Vagina (tissue), 2 donors: ENCODE measurements at regions not wholly inside any gene's neighbourhood (a gene's known extent, or its start where the extent isn't known, plus 50 kb on each side); places are given as distances from the start of the nearest gene placed in this dataset. TPM values are rescaled to one million over a fixed set of nuclear protein-coding genes. Genes with fewer than 3 reads are reported as not detected.

ENCODE experiments used
- DNase-seq, 2 donors: peaks; one replicate each; pipeline ENCODE4 v3.0.0-alpha.2; 2017; ENCODE audit errors: extremely low spot score in 2 of 2
- H3K27ac ChIP-seq: fragments of 200-600 bp; sonication (generic); one replicate; pipeline ENCODE4 v1.5.1; 2019
- H3K27me3 ChIP-seq: fragments of 200-600 bp; sonication (generic); one replicate; pipeline ENCODE4 v1.5.1; 2019
- H3K36me3 ChIP-seq, 2 donors: fragments of 200-600 bp; sonication (generic); one replicate each; pipeline ENCODE4 v1.5.1; 2017 to 2019
- H3K4me1 ChIP-seq: fragments of 200-600 bp; sonication (generic); one replicate; pipeline ENCODE4 v1.5.1; 2019
- H3K4me3 ChIP-seq, 2 donors: fragments of 200-600 bp; sonication (generic); 1 replicate in 1 of 2; 2 replicates in 1 of 2; pipeline ENCODE4 v1.5.1; 2016 to 2019
- H3K9me3 ChIP-seq: fragments of 200-600 bp; sonication (generic); one replicate; pipeline ENCODE4 v1.5.1; 2019
- POLR2A ChIP-seq, 2 donors: fragments of 450-650 bp; IDR thresholded peaks; one replicate each; pipeline ENCODE4 v1.6.1; 2017; ENCODE audit warnings: antibody characterized with exemption in 2 of 2, mild to moderate bottlenecking in 2 of 2, moderate library complexity in 2 of 2
- POLR2AphosphoS5 ChIP-seq, 2 donors: sonication (generic); formaldehyde crosslinking; IDR thresholded peaks; one replicate each; pipeline ENCODE4 v1.9.0; 2017; ENCODE audit warnings: antibody characterized with exemption in 2 of 2, mild to moderate bottlenecking in 2 of 2, low read depth in 1 of 2; ENCODE audit not compliant: insufficient read depth in 1 of 2
- intact Hi-C: fragments of 100-400 bp; cut with DNase I; formaldehyde crosslinking; loops from one replicate; pipeline ENCODE4 v1.15.1; 2023
- small RNA-seq: library from RNA; depleted of rRNA; stranded (forward); fragments of <200 nt; gene quantifications from one replicate; pipeline ENCODE3, GENCODE V24; 2016
- TF ChIP-seq, protein P1 (sequence below), 3 experiments: fragments of 450-650 bp in 2 of 3; fragments of 200-600 bp in 1 of 3; sonication (generic) in 1 of 3; IDR thresholded peaks; one replicate each; pipeline ENCODE4 v1.5.1; 2017 to 2019; ENCODE audit warnings: antibody characterized with exemption in 3 of 3, mild to moderate bottlenecking in 2 of 3, moderate library complexity in 2 of 3

DNA sequence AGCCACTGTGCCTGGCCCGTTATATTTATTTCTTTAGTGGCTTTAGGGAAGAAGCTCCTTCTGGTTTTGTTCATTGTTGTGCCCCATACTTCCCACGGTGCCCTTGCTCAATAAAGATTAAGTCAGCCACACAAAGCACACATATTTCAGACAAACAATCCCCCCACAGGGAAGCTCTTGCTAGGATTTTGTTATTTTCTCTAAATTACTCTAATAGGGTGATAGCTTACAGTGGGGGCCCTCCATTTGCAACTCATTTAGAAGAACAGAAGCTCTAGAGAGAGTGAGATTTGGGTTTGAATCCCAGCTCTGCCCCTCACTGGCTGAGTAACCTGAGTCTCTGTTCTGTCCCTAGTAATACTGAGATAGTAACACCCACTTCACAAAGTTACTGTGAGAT lies 499.9 kb downstream of the GRIN2A start:
- H3K27ac ChIP-seq = no peak overlapping the region
- DNase-seq = no peak
- no peaks in the 10 kb centered on the region for H3K36me3 ChIP-seq
- H3K4me3 ChIP-seq = no peak overlapping the region
- no peaks in the 10 kb centered on the region for H3K27me3 ChIP-seq
- H3K9me3 ChIP-seq = no peaks in the 10 kb centered on the region
- intact Hi-C loops = no loop called here
- no peak for TF ChIP-seq POLR2AphosphoS5 (IDR thresholded peaks at IDR 0.05; ENCODE audit: insufficient read depth in 1 of 2, low read depth in 1 of 2)
- TF ChIP-seq, protein P1, sequence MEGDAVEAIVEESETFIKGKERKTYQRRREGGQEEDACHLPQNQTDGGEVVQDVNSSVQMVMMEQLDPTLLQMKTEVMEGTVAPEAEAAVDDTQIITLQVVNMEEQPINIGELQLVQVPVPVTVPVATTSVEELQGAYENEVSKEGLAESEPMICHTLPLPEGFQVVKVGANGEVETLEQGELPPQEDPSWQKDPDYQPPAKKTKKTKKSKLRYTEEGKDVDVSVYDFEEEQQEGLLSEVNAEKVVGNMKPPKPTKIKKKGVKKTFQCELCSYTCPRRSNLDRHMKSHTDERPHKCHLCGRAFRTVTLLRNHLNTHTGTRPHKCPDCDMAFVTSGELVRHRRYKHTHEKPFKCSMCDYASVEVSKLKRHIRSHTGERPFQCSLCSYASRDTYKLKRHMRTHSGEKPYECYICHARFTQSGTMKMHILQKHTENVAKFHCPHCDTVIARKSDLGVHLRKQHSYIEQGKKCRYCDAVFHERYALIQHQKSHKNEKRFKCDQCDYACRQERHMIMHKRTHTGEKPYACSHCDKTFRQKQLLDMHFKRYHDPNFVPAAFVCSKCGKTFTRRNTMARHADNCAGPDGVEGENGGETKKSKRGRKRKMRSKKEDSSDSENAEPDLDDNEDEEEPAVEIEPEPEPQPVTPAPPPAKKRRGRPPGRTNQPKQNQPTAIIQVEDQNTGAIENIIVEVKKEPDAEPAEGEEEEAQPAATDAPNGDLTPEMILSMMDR (IDR thresholded peaks at IDR 0.05) = no peak
- TF ChIP-seq POLR2A (IDR thresholded peaks at IDR 0.05) = no peak
- H3K4me1 ChIP-seq = no peaks in the 10 kb centered on the region

DNA sequence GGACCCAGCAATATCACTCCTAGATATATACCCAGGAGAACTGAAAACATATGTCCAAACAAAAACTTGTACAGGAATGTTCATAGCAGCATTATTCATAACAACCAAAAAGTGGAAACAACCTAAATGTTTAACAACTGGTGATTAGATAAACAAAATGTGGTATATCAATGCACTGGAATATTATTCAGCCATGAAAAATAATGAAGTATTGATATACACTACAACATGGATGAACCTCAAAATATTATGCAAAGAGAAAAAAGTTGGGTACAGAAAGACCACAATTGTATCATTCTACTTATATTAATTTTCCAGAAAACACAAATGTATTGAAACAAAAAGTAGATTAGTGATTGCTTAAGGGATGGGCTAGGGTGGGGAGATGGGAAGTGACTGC lies 498.6 kb downstream of the GRIN2A start:
- Histone ChIP-seq H3K27ac (no peak overlapping the region), H3K4me1 (no peaks in the 10 kb centered on the region), H3K36me3 (no peaks in the 10 kb centered on the region), H3K4me3 (no peak overlapping the region), H3K9me3 (no peaks in the 10 kb centered on the region), H3K27me3 (no peaks in the 10 kb centered on the region)
- no peak for DNase-seq
- TF ChIP-seq, protein P1 (IDR thresholded peaks at IDR 0.05) = no peak
- no peak for TF ChIP-seq POLR2A (IDR thresholded peaks at IDR 0.05)
- TF ChIP-seq POLR2AphosphoS5 (IDR thresholded peaks at IDR 0.05; ENCODE audit: insufficient read depth in 1 of 2, low read depth in 1 of 2) = no peak
- intact Hi-C loops = no loop called here

DNA sequence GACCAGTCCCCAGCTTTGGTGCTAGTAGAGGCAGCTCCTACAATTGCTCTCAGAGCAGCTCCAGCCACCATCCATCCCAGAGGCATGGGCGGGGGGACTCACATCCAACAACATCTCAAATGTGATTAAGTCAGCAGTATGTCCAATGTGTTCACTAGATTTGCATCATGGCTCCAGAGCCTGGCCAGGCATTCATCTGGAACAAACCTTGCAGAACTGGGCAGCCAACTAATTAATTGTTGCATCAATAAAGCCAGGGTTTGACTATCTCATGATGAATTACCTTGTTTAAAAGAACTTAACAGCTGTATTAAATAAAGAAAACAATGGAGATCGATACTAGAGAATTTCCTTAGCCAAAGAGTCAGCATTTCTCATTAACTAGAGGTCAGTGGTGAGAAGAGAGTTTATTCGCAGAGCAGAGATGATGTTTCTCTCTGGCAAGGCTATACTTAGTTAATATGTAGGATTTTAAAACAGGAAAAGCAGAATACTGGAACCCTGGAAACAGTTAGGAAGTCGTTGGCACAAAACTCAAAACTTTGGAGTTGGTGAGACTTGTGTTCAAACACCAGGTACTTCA lies 494.4 kb downstream of the GRIN2A start:
- Histone ChIP-seq H3K9me3 (no peaks in the 10 kb centered on the region), H3K4me3 (no peak overlapping the region), H3K27ac (no peak overlapping the region), H3K27me3 (no peaks in the 10 kb centered on the region), H3K36me3 (no peaks in the 10 kb centered on the region), H3K4me1 (no peaks in the 10 kb centered on the region)
- intact Hi-C loops = no loop called here
- DNase-seq = no peak
- TF ChIP-seq, protein P1 (IDR thresholded peaks at IDR 0.05) = no peak

DNA sequence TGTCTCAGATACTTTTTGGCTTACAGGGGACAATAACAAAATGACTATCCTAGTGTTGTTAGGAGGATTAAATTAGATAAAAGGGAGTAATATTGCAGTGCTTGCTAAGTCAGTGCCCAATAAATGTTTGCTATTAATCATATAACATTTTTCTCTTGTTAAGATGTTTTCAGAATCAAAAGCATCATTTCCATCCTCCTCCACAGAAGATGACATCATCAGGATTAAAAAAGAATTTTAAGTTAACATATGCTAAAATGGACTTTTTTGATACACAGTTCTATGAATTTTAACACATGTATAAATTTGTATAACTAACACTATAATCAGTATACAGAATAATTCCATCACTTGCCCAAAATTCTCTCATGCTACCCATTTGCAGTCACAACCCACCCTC lies 492.6 kb downstream of the GRIN2A start:
- Histone ChIP-seq H3K9me3 (no peaks in the 10 kb centered on the region), H3K36me3 (no peaks in the 10 kb centered on the region)

DNA sequence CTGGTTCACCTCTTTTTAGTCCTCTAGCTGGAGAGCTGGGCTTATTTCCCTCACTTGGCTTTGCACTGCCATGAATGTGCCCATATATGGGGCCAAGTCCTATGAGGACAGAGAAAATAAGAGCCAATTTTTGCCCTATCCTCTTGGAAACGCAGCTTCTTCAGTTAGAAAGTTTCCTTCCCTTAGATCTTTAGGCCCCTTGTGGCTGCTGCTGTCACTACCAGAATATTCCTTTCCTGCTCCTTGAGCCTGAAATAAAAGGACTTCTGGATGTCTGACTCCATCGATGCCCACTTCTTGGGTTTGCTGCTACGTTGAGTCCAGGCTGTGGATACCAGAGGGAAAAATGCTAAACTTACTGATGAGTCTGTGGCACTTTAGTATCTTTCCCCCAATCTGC lies 487.1 kb downstream of the GRIN2A start:
- Histone ChIP-seq H3K36me3 (no peaks in the 10 kb centered on the region), H3K9me3 (no peaks in the 10 kb centered on the region), H3K4me1 (no peaks in the 10 kb centered on the region), H3K27me3 (no peaks in the 10 kb centered on the region), H3K27ac (no peak overlapping the region), H3K4me3 (no peak overlapping the region)
- intact Hi-C loops = no loop called here
- TF ChIP-seq, protein P1 (IDR thresholded peaks at IDR 0.05) = no peak
- TF ChIP-seq POLR2AphosphoS5 (IDR thresholded peaks at IDR 0.05; ENCODE audit: insufficient read depth in 1 of 2, low read depth in 1 of 2) (no peak), POLR2A (IDR thresholded peaks at IDR 0.05) (no peak)
- DNase-seq = no peak

More for the DNA sequence above, 492.6 kb downstream of the GRIN2A start:
- Histone ChIP-seq H3K27me3 (no peaks in the 10 kb centered on the region), H3K4me3 (no peak overlapping the region), H3K27ac (no peak overlapping the region), H3K4me1 (no peaks in the 10 kb centered on the region)
- intact Hi-C loops = no loop called here
- no peak for DNase-seq
- TF ChIP-seq POLR2AphosphoS5 (IDR thresholded peaks at IDR 0.05; ENCODE audit: insufficient read depth in 1 of 2, low read depth in 1 of 2) (no peak), POLR2A (IDR thresholded peaks at IDR 0.05) (no peak)
- TF ChIP-seq, protein P1 (IDR thresholded peaks at IDR 0.05) = no peak

Small RNA genes lying in the stretch of these regions (small RNA-seq; reads per million reads assigned to genes)
- not detected for gene RNA5SP403
- not detected for gene RNA5SP404
